Keratinocyte (primary cell): ENCODE measurements at regions not wholly inside any gene's neighbourhood (a gene's known extent, or its start where the extent isn't known, plus 50 kb on each side); places are given as distances from the start of the nearest gene placed in this dataset.

Experiments
- DNase-seq: peaks from one replicate; pipeline ENCODE4 v3.0.0-alpha.2; 2011; ENCODE audit warnings: low read depth, missing footprints, low spot score
- FAIRE-seq: peaks from 2 replicates; lab custom pipeline; 2011; peaks lifted over from hg19 to GRCh38; lab: Jason Lieb, UNC
- H2AFZ ChIP-seq: 2 replicates; pipeline ENCODE4 v1.6.0; 2012; ENCODE audit warnings: low read length, control low read depth, inconsistent platforms; ENCODE audit not compliant: control insufficient read depth
- H3K27ac ChIP-seq: 2 replicates; pipeline ENCODE4 v1.5.1; 2011; ENCODE audit warnings: low read length; ENCODE audit not compliant: control insufficient read depth, insufficient read depth
- H3K27me3 ChIP-seq: 3 replicates; pipeline ENCODE4 v1.6.0; 2011; ENCODE audit warnings: low read length; ENCODE audit not compliant: control insufficient read depth, insufficient read depth; ENCODE audit errors: extremely low read depth
- H3K36me3 ChIP-seq, 2 experiments: 2 replicates in 1 of 2; 3 replicates in 1 of 2; pipeline ENCODE4 v1.5.1; 2011; ENCODE audit warnings: low read length in 2 of 2, mild to moderate bottlenecking in 1 of 2; ENCODE audit not compliant: control insufficient read depth in 2 of 2, insufficient read depth in 2 of 2; ENCODE audit errors: extremely low read depth in 1 of 2
- H3K4me1 ChIP-seq: 3 replicates; pipeline ENCODE4 v1.5.1; 2011; ENCODE audit warnings: low read length; ENCODE audit not compliant: control insufficient read depth, insufficient read depth; ENCODE audit errors: extremely low read depth
- H3K4me2 ChIP-seq: 3 replicates; pipeline ENCODE4 v1.6.0; 2011; ENCODE audit warnings: low read depth, low read length; ENCODE audit not compliant: control insufficient read depth, insufficient read depth; ENCODE audit errors: extremely low read depth
- H3K4me3 ChIP-seq, 3 experiments: fragments of 200-600 bp in 1 of 3; sonication (generic) in 1 of 3; 2 replicates in 2 of 3; 3 replicates in 1 of 3; pipeline ENCODE4 v1.5.1; 2011 to 2016; ENCODE audit warnings: low read length in 3 of 3, mild to moderate bottlenecking in 3 of 3, control low read depth in 2 of 3, inconsistent platforms in 1 of 3, low read depth in 1 of 3, mixed read lengths in 1 of 3, mixed run types in 1 of 3, moderate library complexity in 1 of 3; ENCODE audit not compliant: control insufficient read depth in 2 of 3, insufficient read depth in 2 of 3; ENCODE audit errors: extremely low read depth in 1 of 3
- H3K79me2 ChIP-seq: 2 replicates; pipeline ENCODE4 v1.6.0; 2012; ENCODE audit warnings: low read length; ENCODE audit not compliant: control insufficient read depth, insufficient read depth
- H3K9ac ChIP-seq: 3 replicates; pipeline ENCODE4 v1.6.0; 2011; ENCODE audit warnings: low read length; ENCODE audit not compliant: control insufficient read depth, insufficient read depth; ENCODE audit errors: extremely low read depth
- H3K9me1 ChIP-seq: 3 replicates; pipeline ENCODE4 v1.6.0; 2011; ENCODE audit warnings: low read length; ENCODE audit not compliant: control insufficient read depth, insufficient read depth; ENCODE audit errors: extremely low read depth
- H3K9me3 ChIP-seq: 2 replicates; pipeline ENCODE4 v1.5.1; 2012; ENCODE audit warnings: low read depth, low read length; ENCODE audit not compliant: control insufficient read depth
- H4K20me1 ChIP-seq: 3 replicates; pipeline ENCODE4 v1.6.0; 2011; ENCODE audit warnings: low read length; ENCODE audit not compliant: control insufficient read depth, insufficient read depth; ENCODE audit errors: extremely low read depth
- EZH2 ChIP-seq: IDR thresholded peaks from one replicate; pipeline ENCODE4 v1.6.1; 2012; ENCODE audit warnings: inconsistent platforms, mild to moderate bottlenecking, low read length, moderate library complexity
- dilution Hi-C: fragments of 300-500 bp; cut with MboI; formaldehyde crosslinking; loops from one replicate; pipeline ENCODE4 v1.7.0; 2020; ENCODE audit warnings: low sequenced_read_pairs; ENCODE audit not compliant: extremely low pct_ligation_motif_present
- TF ChIP-seq, protein P1 (sequence below), 3 experiments: IDR thresholded peaks in 1 of 3; conservative IDR thresholded peaks in 1 of 3; optimal IDR thresholded peaks in 1 of 3; 2 replicates in 2 of 3; 3 replicates in 1 of 3; pipeline versions ENCODE3 to v1.5.1; 2011; ENCODE audit warnings: low read length in 3 of 3, mild to moderate bottlenecking in 3 of 3, moderate library complexity in 2 of 3, control low read depth in 1 of 3, inconsistent platforms in 1 of 3; ENCODE audit not compliant: insufficient read depth in 2 of 3; ENCODE audit errors: extremely low read depth in 1 of 3

- FAIRE-seq (no peak), DNase-seq (no peak)
- H3K9ac ChIP-seq: no peak overlapping the region
- H3K4me3 ChIP-seq: no peak overlapping the region
- H3K4me1 ChIP-seq: no peaks in the 10 kb centered on the region
- no peak overlapping the region for H2AFZ ChIP-seq
- H4K20me1 ChIP-seq: no peaks in the 10 kb centered on the region
- H3K9me1 ChIP-seq: no peaks in the 10 kb centered on the region
- H3K36me3 ChIP-seq: no peaks in the 10 kb centered on the region
- H3K79me2 ChIP-seq: no peaks in the 10 kb centered on the region
- H3K27me3 ChIP-seq: no peaks in the 10 kb centered on the region
- dilution Hi-C loops: no loop called here
- H3K4me2 ChIP-seq: no peak overlapping the region
- TF ChIP-seq EZH2: no peak
- TF ChIP-seq, protein P1, sequence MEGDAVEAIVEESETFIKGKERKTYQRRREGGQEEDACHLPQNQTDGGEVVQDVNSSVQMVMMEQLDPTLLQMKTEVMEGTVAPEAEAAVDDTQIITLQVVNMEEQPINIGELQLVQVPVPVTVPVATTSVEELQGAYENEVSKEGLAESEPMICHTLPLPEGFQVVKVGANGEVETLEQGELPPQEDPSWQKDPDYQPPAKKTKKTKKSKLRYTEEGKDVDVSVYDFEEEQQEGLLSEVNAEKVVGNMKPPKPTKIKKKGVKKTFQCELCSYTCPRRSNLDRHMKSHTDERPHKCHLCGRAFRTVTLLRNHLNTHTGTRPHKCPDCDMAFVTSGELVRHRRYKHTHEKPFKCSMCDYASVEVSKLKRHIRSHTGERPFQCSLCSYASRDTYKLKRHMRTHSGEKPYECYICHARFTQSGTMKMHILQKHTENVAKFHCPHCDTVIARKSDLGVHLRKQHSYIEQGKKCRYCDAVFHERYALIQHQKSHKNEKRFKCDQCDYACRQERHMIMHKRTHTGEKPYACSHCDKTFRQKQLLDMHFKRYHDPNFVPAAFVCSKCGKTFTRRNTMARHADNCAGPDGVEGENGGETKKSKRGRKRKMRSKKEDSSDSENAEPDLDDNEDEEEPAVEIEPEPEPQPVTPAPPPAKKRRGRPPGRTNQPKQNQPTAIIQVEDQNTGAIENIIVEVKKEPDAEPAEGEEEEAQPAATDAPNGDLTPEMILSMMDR (optimal IDR thresholded peaks at IDR 0.05 in 1 of 3, IDR thresholded peaks at IDR 0.05 in 1 of 3, conservative IDR thresholded peaks at IDR 0.05 in 1 of 3; ENCODE audit: extremely low read depth in 1 of 3, insufficient read depth in 2 of 3, low read length in 3 of 3): no peak
- no peak overlapping the region for H3K27ac ChIP-seq
- no peaks in the 10 kb centered on the region for H3K9me3 ChIP-seq
These were observed 82.4 kb upstream of the PDE1A start for GRCh38 chr2:182509216-182509615.

DNA sequence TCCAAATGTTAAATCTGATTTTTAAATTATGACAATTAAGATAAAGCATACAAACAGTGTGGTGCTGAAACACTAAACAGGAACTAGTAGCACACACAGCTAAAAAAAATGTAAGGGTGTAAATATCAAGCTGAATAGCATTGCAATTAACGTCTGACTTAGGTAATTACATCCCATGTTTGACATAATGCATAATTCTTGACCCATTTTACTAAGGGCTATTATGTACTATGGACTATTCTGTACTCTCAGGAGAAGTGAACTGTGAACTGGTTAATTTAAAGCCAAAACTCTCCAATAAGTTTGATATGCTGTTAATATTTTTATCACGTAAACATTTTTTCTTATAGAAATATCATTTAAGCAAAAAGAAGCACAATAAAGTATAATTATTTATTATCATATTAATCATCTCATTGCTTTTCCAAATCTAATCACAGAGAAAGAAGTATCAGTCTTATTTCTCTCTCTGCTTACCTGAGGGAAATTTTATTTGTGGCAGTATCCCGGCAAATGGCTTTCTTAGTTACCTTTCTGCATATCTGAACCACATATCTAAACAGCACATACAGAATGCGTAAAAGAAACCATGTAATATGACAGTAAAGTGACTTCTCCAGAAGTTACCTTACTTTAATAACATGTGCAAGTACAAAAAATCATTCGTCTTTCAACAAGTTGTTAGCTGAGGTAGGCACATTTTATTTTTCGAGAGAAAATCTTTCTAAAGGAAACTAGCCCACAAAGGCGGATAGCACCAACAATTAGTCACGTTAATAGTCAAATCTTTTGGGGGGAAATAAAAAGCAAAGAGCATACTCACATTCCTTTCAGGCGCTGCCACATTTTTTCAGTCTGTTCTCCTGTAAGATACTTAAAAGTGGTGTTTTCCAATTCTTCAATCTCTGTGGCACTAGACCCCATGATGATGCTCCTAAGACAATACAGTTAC lies 94.9 kb upstream of the PDE1A start:
- Histone ChIP-seq H3K27ac (no peak overlapping the region), H2AFZ (no peak overlapping the region), H3K4me1 (no peaks in the 10 kb centered on the region), H4K20me1 (no peaks in the 10 kb centered on the region), H3K79me2 (no peaks in the 10 kb centered on the region), H3K4me3 (no peak overlapping the region), H3K9me1 (no peaks in the 10 kb centered on the region), H3K4me2 (no peak overlapping the region), H3K9me3 (no peaks in the 10 kb centered on the region), H3K27me3 (no peaks in the 10 kb centered on the region), H3K9ac (no peak overlapping the region), H3K36me3 (no peaks in the 10 kb centered on the region)
- DNase-seq (no peak), FAIRE-seq (no peak)
- dilution Hi-C loops: no loop called here
- TF ChIP-seq EZH2: no peak
- TF ChIP-seq, protein P1 (optimal IDR thresholded peaks at IDR 0.05 in 1 of 3, IDR thresholded peaks at IDR 0.05 in 1 of 3, conservative IDR thresholded peaks at IDR 0.05 in 1 of 3; ENCODE audit: extremely low read depth in 1 of 3, insufficient read depth in 2 of 3, low read length in 3 of 3): no peak
